Neuron (in vitro differentiated cells): ENCODE measurements at regions not wholly inside any gene's neighbourhood (a gene's known extent, or its start where the extent isn't known, plus 50 kb on each side); places are given as distances from the start of the nearest gene placed in this dataset.

Experiments used
- H2AFZ ChIP-seq: one replicate; pipeline ENCODE4 v1.6.1; 2013; ENCODE audit warnings: low read depth, mild to moderate bottlenecking, inconsistent platforms, low read length, moderate library complexity
- H3K27me3 ChIP-seq: one replicate; pipeline ENCODE4 v1.6.1; 2013; ENCODE audit warnings: low read length; ENCODE audit not compliant: insufficient read depth
- H3K36me3 ChIP-seq: one replicate; pipeline ENCODE4 v1.6.1; 2013; ENCODE audit warnings: low read length; ENCODE audit not compliant: insufficient read depth
- H3K4me1 ChIP-seq: one replicate; pipeline ENCODE4 v1.6.1; 2013; ENCODE audit warnings: low read length; ENCODE audit not compliant: insufficient read depth
- H3K4me3 ChIP-seq: 2 replicates; pipeline ENCODE4 v1.5.1; 2013; ENCODE audit warnings: mild to moderate bottlenecking, low read length, moderate library complexity
- H3K9me3 ChIP-seq: one replicate; pipeline ENCODE4 v1.6.1; 2013; ENCODE audit warnings: low read length

DNA sequence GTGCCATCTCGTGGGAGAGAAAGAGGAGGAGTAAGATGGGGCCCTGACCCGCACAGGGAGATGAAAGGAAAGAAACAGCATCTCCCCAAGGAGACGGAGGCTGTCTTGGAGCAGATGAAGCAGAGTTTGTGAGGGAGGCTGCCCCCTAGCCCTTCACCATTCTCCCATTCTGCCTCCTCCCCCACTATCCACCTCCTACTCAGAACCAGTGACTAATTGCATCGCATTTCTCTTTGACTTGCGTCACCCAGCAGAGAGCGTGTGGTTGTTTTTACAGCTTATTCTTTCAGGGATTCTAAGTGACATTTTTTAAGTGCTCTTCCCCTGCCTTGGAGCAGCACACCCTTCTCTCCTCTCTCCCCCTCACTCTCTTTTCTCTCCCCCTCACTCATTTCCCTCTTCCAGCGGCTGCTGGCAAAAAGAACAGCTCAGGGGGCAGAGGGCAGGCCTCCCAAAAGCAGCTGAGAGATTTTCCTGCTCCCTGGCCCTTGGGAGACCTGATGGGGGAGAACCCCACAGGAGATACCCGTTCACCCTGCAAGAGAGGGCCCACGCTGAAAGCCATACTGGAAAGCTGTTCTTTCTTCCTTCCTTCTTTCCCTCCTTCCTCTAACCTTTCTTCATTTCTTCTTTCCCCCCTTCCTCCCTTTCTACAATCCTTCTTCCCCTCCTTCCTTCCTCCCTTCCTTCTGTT is 91.8 kb downstream of the MRPL46 start:
- H3K9me3 ChIP-seq = no peaks in the 10 kb centered on the region
- no peaks in the 10 kb centered on the region for H3K4me1 ChIP-seq
- H2AFZ ChIP-seq = no peak overlapping the region
- peaks cover 9% of the 10 kb centered on the region for H3K27me3 ChIP-seq
- H3K36me3 ChIP-seq = no peaks in the 10 kb centered on the region
- no peak overlapping the region for H3K4me3 ChIP-seq

DNA sequence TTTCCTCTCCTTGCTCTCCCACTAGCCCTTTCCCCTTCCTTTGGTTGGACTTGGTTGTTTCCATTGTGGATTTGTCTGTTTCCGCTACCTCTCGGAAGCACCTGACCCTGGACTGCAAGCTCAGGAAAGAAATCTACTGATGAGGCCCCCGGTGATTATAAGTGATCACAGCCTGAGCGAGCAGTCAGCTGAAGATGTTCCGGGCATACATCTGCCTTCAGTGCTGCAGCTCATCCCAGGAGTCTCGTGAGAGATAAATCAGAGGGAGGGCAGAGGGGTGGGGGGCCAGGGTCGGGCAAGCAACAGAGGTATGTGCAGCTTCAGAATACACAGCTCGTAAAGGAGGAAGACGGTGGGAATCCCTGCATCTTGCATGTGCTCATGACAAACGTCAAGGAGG is 102.1 kb downstream of the MRPL46 start:
- no peaks in the 10 kb centered on the region for H3K27me3 ChIP-seq
- no peaks in the 10 kb centered on the region for H3K4me1 ChIP-seq
- no peak overlapping the region for H3K4me3 ChIP-seq
- no peaks in the 10 kb centered on the region for H3K9me3 ChIP-seq
- no peaks in the 10 kb centered on the region for H3K36me3 ChIP-seq
- no peak overlapping the region for H2AFZ ChIP-seq

DNA sequence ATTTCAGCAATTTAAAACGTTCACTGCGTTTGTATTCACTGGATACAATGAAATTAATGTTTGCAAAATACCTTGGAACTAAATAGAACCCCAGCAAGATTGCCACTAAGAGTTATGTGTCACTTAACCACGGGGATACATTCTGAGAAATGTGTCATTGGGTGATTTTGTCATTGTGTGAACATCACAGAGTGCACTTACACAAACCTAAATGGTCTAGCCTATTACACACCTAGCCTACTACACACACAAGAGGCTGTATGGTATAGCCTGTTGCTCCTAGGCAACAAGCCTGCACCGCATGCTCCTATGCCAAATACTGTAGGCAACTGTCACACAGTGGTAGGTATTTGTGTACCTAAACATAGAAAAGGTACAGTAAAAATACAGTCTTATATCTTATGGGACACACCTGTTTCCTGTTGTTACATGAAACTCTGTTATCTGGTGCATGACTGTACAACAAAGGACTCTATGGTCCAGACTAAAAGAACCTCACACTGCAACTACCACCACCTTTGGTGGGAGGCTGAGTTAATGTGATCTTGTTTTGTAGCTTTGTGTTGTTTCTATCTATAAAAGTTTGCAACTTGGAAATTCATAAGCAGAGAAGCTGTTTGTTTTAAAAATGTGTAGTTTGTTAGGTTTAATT is 92.2 kb upstream of the NTRK3 start:
- Histone ChIP-seq H3K36me3 (no peaks in the 10 kb centered on the region), H3K4me1 (no peaks in the 10 kb centered on the region), H3K27me3 (no peaks in the 10 kb centered on the region), H2AFZ (no peak overlapping the region), H3K4me3 (no peak overlapping the region), H3K9me3 (no peaks in the 10 kb centered on the region)

DNA sequence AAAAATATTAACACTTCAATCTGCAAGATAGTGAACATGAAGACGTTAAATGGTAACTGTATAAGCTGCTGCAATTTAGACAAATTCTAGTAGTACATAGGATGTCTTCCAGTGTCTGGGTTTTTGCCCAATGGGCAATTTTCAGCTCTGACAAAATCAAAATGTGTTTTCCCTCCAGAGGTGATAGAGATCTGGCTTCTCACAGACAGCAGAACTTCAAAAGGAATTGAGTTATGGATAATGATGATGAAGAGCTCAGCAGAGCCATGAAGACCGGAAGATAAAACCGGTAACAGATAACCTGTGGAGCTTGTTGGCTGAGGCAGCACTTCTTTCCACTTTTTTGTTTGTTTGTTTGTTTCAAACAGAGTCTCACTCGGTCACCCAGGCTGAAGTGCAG is 89.4 kb upstream of the NTRK3 start:
- Histone ChIP-seq H3K9me3 (no peaks in the 10 kb centered on the region), H3K36me3 (no peaks in the 10 kb centered on the region), H3K4me1 (no peaks in the 10 kb centered on the region), H2AFZ (no peak overlapping the region), H3K4me3 (no peak overlapping the region), H3K27me3 (no peaks in the 10 kb centered on the region)

DNA sequence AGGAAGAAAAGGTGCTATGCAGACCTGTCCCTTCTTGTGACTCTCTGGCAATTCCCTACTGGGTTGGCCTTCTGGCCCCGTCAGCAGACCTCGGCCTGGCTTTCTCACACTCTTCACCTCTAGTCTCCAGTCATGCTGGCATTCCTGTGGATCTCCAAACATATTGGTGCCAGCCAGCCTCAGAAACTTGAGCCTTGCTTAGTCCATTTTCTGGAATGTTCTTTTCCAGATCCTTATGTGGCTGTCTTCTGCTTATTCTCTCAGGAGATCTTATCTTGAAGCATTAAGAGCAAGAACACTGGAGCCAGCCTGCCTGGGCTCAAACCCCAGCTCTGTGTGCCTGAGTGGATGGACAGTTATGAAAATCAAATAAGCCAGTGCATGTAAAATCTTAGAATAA is 88.2 kb upstream of the NTRK3 start:
- no peaks in the 10 kb centered on the region for H3K9me3 ChIP-seq
- no peak overlapping the region for H3K4me3 ChIP-seq
- no peak overlapping the region for H2AFZ ChIP-seq
- no peaks in the 10 kb centered on the region for H3K36me3 ChIP-seq
- H3K4me1 ChIP-seq = no peaks in the 10 kb centered on the region
- H3K27me3 ChIP-seq = no peaks in the 10 kb centered on the region

DNA sequence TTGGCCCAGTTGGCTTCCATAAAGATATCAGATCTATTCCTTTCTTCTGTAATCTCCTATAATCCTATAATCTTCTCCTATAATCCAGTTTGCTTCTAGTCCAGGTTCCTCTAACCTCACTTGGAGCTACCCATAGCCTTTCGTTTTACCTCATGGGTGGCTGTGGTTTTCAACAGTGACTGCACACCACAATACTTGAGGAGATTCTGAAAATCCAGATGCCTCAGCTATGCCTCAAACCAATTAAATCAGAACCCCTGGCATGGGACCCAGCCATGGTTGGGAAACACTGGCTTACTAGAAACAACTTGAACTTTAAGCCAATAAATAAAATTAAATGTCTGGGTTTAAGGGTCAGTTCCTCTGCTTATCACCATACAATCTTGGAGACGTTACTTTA is 86.1 kb upstream of the NTRK3 start:
- H3K4me1 ChIP-seq = no peaks in the 10 kb centered on the region
- H3K4me3 ChIP-seq = no peak overlapping the region
- H2AFZ ChIP-seq = no peak overlapping the region
- H3K36me3 ChIP-seq = no peaks in the 10 kb centered on the region
- H3K27me3 ChIP-seq = no peaks in the 10 kb centered on the region
- H3K9me3 ChIP-seq = no peaks in the 10 kb centered on the region

DNA sequence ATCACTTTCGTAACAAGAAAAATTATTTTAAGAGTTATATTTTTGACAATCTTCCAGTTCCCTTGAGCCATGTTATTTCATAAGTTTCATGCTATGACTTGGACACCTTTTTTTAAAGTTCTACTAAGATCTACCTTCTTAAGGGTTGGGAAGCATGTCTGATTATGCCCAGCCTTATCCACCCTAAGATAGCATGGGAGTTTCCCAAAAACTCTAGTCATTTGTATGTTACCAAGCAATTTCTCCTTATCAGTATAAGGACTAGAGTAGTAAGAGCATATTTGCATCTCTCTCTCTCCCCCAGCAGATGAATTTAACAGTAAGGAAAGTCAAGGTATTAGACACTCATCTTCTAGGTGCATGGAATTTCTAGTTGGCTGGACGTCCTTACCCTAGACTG is 85.1 kb upstream of the NTRK3 start:
- no peak overlapping the region for H3K4me3 ChIP-seq
- H2AFZ ChIP-seq = no peak overlapping the region
- no peaks in the 10 kb centered on the region for H3K27me3 ChIP-seq
- H3K9me3 ChIP-seq = no peaks in the 10 kb centered on the region
- no peaks in the 10 kb centered on the region for H3K4me1 ChIP-seq
- H3K36me3 ChIP-seq = no peaks in the 10 kb centered on the region

DNA sequence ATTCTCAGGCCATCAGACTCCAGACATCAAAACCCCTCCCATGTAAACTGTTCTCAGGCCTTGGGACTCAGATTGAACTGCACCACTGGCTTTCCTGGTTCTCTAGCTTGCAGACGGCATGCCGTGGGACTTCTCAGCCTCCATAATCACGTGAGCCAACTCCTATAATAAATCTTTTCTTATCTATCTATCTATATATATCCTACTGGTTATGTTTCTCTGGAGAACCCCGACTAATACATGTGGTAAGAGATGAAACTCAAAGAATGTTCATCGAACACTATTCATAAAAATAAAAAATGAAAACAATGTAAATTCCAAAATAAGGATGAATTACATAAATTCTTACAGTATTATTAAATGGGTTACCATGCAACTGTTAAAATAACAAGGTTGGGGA is 84.5 kb upstream of the NTRK3 start:
- no peaks in the 10 kb centered on the region for H3K9me3 ChIP-seq
- no peaks in the 10 kb centered on the region for H3K27me3 ChIP-seq

GRCh38 chr15:88337993-88338392 is 81.5 kb upstream of the NTRK3 start:
- Histone ChIP-seq H3K27me3 (no peaks in the 10 kb centered on the region), H3K36me3 (no peaks in the 10 kb centered on the region), H3K4me1 (no peaks in the 10 kb centered on the region), H3K9me3 (no peaks in the 10 kb centered on the region), H3K4me3 (no peak overlapping the region), H2AFZ (no peak overlapping the region)

More for the DNA sequence above, 84.5 kb upstream of the NTRK3 start:
- Histone ChIP-seq H2AFZ (no peak overlapping the region), H3K4me1 (no peaks in the 10 kb centered on the region), H3K4me3 (no peak overlapping the region), H3K36me3 (no peaks in the 10 kb centered on the region)

DNA sequence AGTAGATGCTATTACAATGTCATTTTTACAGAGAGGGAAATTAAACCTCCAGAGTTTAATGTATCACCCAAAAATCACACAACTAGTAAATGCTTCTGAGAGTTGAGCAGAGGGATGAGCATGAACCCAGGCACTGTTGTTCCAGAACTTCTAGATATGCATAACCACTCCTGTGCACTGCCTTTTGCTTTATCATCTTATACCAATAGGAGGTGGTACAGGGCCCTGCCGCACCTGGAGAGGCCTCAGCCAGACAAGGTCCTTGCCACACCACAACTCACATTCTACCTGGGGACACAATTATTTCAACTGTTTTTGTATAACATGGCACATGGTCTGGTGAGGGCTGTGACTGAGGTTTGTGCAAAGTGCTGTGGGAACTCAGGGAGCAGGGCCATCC is 78.5 kb upstream of the NTRK3 start:
- Histone ChIP-seq H3K9me3 (no peaks in the 10 kb centered on the region), H2AFZ (no peak overlapping the region), H3K27me3 (no peaks in the 10 kb centered on the region), H3K4me3 (no peak overlapping the region), H3K36me3 (no peaks in the 10 kb centered on the region), H3K4me1 (no peaks in the 10 kb centered on the region)

DNA sequence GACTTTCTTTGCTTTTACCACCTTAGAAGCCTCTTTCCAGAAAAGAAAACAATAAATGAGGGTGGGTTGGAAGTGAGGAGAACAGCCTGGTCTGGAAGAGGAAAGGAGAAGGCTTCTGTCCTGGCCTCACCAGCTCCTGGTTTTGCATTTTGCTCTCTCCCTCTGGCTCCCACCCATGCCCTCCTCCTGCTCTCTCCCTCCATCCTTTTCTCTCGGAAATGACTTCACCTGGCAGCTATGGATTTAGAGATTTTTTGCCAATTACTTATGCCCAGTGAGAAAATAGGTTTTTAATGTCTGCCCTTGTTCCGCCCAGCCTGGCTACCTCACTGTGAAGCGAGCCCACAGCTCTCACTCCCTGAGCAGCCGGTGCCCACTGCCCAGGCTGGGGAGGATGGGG is 77.9 kb upstream of the NTRK3 start:
- no peaks in the 10 kb centered on the region for H3K27me3 ChIP-seq
- no peak overlapping the region for H2AFZ ChIP-seq
- no peaks in the 10 kb centered on the region for H3K9me3 ChIP-seq
- no peak overlapping the region for H3K4me3 ChIP-seq
- no peaks in the 10 kb centered on the region for H3K36me3 ChIP-seq
- no peaks in the 10 kb centered on the region for H3K4me1 ChIP-seq

DNA sequence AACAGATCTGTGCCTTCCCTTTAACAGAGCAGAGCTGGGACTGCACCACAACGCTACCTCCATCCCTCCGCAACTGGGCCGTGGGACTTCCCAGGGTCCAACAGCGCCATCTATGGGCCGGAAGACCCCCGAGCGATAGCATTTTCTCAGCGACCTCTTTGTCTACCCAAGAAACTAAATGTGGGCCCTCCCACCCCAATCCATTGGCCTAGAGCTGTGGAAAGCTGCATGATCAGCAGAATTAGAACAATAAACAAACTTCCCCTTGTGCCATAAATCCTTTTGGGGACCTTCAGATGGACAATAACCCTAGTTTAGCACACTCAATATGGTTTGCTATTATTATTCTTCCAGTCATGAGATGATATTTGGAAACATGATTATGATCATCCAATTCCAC is 74.8 kb upstream of the NTRK3 start:
- Histone ChIP-seq H2AFZ (no peak overlapping the region), H3K9me3 (no peaks in the 10 kb centered on the region), H3K4me1 (no peaks in the 10 kb centered on the region), H3K4me3 (no peak overlapping the region), H3K36me3 (no peaks in the 10 kb centered on the region), H3K27me3 (no peaks in the 10 kb centered on the region)

- Histone ChIP-seq H3K36me3 (no peaks in the 10 kb centered on the region), H3K4me3 (no peak overlapping the region), H3K27me3 (no peaks in the 10 kb centered on the region), H2AFZ (no peak overlapping the region), H3K4me1 (no peaks in the 10 kb centered on the region), H3K9me3 (no peaks in the 10 kb centered on the region)
Observed at GRCh38 chr15:88326924-88327323, 70.4 kb upstream of the NTRK3 start.

GRCh38 chr15:88324741-88325065 is 68.2 kb upstream of the NTRK3 start:
- H3K9me3 ChIP-seq = no peaks in the 10 kb centered on the region
- H2AFZ ChIP-seq = no peak overlapping the region
- no peaks in the 10 kb centered on the region for H3K4me1 ChIP-seq
- H3K36me3 ChIP-seq = no peaks in the 10 kb centered on the region
- no peaks in the 10 kb centered on the region for H3K27me3 ChIP-seq
- no peak overlapping the region for H3K4me3 ChIP-seq
